ENCODE measurements at regions not wholly inside any gene's neighbourhood (a gene's known extent, or its start where the extent isn't known, plus 50 kb on each side); places are given as distances from the start of the nearest gene placed in this dataset.

DNA sequence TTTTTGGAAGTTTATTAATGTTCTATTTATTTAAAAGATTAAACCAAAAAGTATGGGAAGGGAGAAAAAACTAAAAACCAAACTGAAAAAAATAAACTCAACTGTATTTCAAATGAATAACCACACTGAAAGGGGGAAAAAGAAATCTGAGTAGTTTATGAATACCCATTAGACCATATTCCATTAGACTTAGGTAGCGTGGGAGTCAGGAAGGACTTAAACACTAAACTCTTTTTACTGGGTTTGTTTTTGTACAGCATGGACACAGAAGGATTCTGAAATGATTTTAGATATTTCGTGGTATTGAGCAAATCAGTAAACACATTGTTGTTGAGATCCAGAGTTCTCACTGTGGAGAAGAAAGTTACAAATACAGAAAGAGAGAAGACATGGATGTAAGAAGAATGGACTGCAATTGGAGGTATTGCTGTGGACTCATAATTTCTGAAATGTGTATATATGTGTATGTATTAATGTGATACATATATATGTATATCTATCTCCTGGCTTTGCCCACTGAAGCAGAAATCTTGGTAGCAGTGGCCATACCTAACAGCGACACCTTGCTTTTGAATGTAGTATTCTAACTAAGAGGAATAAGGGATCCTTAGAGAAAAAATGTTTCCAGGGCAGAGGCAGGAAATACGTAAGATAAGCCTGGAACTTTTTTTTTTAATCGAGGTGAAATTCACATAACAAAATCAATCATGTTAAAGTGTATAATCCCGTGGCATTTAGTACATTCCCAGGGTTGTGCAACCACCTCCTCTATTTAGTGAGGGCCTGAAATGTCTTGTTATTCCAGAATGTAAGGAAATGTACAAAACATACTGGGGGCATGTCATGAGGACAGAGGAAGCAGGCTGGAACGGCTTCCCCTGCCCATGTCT lies 228.8 kb downstream of the SMARCA2 start:
- H3K4me3 ChIP-seq: no peak overlapping the region
- DNase-seq (ENCODE audit: low read depth in 1 of 2, low spot score in 2 of 2): no peak
- no peaks in the 10 kb centered on the region for H3K27me3 ChIP-seq (replicated peaks)
- H3K4me1 ChIP-seq (replicated peaks): no peaks in the 10 kb centered on the region; the same call in 1 of the 2 replicates
- no peak overlapping the region for H3K27ac ChIP-seq
- no peaks in the 10 kb centered on the region for H3K9me3 ChIP-seq (replicated peaks)
- H3K36me3 ChIP-seq: no peaks in the 10 kb centered on the region

DNA sequence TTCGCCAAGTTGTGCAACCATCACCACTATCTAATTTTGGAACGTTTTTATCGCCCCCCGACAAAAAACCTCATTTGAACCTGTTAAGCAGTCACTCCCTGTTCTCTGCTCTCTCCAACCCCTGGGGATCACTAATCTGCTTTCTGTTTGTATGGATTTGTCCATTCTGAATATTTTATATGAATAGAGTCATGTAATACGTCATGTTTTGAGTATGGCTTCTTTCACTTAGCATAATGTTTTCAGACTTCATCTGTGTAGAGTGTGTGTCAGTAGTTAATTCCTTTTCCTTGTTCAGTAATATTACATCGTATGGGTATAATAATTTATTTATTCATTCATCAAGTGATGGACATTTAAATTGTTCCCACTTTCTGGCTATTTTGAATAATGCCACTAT lies 232.2 kb downstream of the SMARCA2 start:
- DNase-seq (ENCODE audit: low read depth in 1 of 2, low spot score in 2 of 2): no peak
- H3K27ac ChIP-seq: no peak overlapping the region
- H3K27me3 ChIP-seq (replicated peaks): no peaks in the 10 kb centered on the region
- no peak overlapping the region for H3K4me3 ChIP-seq
- H3K4me1 ChIP-seq (replicated peaks): no peaks in the 10 kb centered on the region; the same call in 1 of the 2 replicates
- no peaks in the 10 kb centered on the region for H3K9me3 ChIP-seq (replicated peaks)
- no peaks in the 10 kb centered on the region for H3K36me3 ChIP-seq

- Histone ChIP-seq H3K27ac (no peak overlapping the region), H3K4me3 (no peak overlapping the region), H3K9me3 (replicated peaks) (no peaks in the 10 kb centered on the region), H3K36me3 (no peaks in the 10 kb centered on the region), H3K4me1 (replicated peaks) (no peaks in the 10 kb centered on the region), H3K27me3 (replicated peaks) (no peaks in the 10 kb centered on the region)
- no peak for DNase-seq (ENCODE audit: low read depth in 1 of 2, low spot score in 2 of 2)
These were observed 233.7 kb downstream of the SMARCA2 start for GRCh38 chr9:2248768-2249265.

- DNase-seq (ENCODE audit: low read depth in 1 of 2, low spot score in 2 of 2): no peak
- no peaks in the 10 kb centered on the region for H3K4me1 ChIP-seq (replicated peaks)
- no peak overlapping the region for H3K27ac ChIP-seq
- H3K9me3 ChIP-seq (replicated peaks): no peaks in the 10 kb centered on the region
- no peaks in the 10 kb centered on the region for H3K36me3 ChIP-seq
- no peak overlapping the region for H3K4me3 ChIP-seq
- no peaks in the 10 kb centered on the region for H3K27me3 ChIP-seq (replicated peaks)
These were observed 238.8 kb downstream of the SMARCA2 start for GRCh38 chr9:2253636-2254580.

GRCh38 chr9:2255128-2255527 lies 240.0 kb downstream of the SMARCA2 start:
- Histone ChIP-seq H3K4me1 (replicated peaks) (no peaks in the 10 kb centered on the region), H3K4me3 (no peak overlapping the region), H3K27ac (no peak overlapping the region), H3K9me3 (replicated peaks) (no peaks in the 10 kb centered on the region), H3K36me3 (no peaks in the 10 kb centered on the region), H3K27me3 (replicated peaks) (no peaks in the 10 kb centered on the region)
- no peak for DNase-seq (ENCODE audit: low read depth in 1 of 2, low spot score in 2 of 2)

DNA sequence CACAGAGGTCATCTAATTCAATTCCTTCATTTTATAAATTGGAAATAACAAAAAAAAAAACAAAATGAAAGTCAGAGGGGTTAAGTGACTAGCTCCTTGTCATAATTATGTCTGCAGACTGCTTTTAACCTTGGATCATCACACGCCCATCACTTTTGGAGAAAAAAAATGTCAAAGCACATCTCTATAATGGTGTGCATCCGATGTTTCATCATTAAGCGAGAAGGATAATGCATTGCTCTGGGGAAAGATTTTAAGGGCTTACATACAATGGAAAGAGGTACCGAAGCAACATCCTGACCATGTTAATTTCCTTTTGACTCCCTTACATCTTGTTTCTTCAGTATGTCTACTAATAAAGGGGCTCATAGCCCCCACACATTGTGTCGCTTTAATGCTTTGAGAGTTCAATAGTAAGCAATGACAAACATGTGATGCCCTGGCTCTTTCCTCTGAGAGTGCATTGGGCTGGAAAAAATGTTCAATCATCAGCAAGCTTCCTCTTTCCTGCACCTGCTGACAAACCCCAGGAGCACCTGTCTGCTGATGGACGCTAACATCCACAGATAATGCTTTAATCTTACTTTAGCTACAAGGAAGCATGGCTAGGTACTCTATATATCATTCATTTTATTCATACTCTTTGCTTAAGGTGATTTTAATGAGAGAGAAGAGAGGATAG lies 242.2 kb downstream of the SMARCA2 start:
- Histone ChIP-seq H3K27me3 (replicated peaks) (no peaks in the 10 kb centered on the region), H3K4me1 (replicated peaks) (no peaks in the 10 kb centered on the region), H3K36me3 (no peaks in the 10 kb centered on the region), H3K4me3 (no peak overlapping the region), H3K9me3 (replicated peaks) (no peaks in the 10 kb centered on the region), H3K27ac (no peak overlapping the region)
- no peak for DNase-seq (ENCODE audit: low read depth in 1 of 2, low spot score in 2 of 2)

DNA sequence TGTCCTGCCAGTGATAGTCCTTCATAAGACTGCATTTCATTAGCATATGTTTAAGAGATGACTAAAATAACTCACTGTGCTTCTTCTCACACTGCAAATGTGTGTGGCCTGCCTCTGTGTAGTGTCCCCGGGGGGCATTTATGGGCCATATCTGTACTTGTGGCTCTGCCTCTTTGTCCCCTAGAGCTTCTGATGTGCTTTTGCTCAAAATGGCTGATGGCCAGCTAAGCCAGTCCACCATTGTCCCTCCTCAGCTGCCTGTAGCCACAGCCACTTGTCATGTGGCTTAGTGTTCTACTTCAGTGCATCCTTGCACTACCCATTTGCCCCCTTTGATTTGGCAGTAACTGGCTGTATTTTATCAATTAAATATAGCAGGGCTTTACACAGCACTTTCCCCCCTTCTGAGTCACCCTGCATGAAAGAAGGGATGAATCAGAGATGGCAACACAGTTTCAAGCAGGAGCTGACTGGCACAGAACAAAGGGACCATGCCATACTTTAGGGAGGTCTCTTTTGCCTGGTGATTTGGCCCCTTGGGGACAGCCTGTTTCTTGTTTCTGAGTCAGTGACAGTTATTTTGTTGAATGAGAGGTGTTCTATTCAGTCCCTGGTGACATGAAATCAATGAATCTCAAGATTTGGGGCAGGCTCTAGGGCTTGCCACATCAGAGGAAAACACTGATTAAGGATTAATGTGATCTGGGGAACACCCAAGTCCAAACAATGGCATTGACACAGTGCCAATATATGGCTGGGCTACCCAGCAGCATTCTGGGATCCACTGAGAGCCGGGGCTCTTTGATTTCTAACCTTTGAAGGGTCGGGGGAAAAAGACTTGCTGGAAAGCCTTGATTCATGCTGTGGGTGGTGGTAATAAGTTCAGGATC lies 245.5 kb downstream of the SMARCA2 start:
- no peaks in the 10 kb centered on the region for H3K4me1 ChIP-seq (replicated peaks)
- DNase-seq (ENCODE audit: low read depth in 1 of 2, low spot score in 2 of 2): peak in 1 of 2 experiments; percentile 5
- H3K36me3 ChIP-seq: no peaks in the 10 kb centered on the region
- H3K4me3 ChIP-seq: no peak overlapping the region
- no peak overlapping the region for H3K27ac ChIP-seq
- no peaks in the 10 kb centered on the region for H3K9me3 ChIP-seq (replicated peaks)
- no peaks in the 10 kb centered on the region for H3K27me3 ChIP-seq (replicated peaks)

GRCh38 chr9:2261421-2262103 lies 246.4 kb downstream of the SMARCA2 start:
- DNase-seq (ENCODE audit: low read depth in 1 of 2, low spot score in 2 of 2): no peak
- H3K27me3 ChIP-seq (replicated peaks): no peaks in the 10 kb centered on the region
- no peaks in the 10 kb centered on the region for H3K9me3 ChIP-seq (replicated peaks)
- no peak overlapping the region for H3K27ac ChIP-seq
- no peaks in the 10 kb centered on the region for H3K36me3 ChIP-seq
- no peak overlapping the region for H3K4me3 ChIP-seq
- no peaks in the 10 kb centered on the region for H3K4me1 ChIP-seq (replicated peaks)

GRCh38 chr9:2262386-2263071 lies 247.4 kb downstream of the SMARCA2 start:
- H3K9me3 ChIP-seq (replicated peaks): no peaks in the 10 kb centered on the region
- DNase-seq (ENCODE audit: low read depth in 1 of 2, low spot score in 2 of 2): no peak
- H3K4me3 ChIP-seq: no peak overlapping the region
- H3K27me3 ChIP-seq (replicated peaks): no peaks in the 10 kb centered on the region
- H3K36me3 ChIP-seq: no peaks in the 10 kb centered on the region
- no peaks in the 10 kb centered on the region for H3K4me1 ChIP-seq (replicated peaks)
- H3K27ac ChIP-seq: no peak overlapping the region

- DNase-seq (ENCODE audit: low read depth in 1 of 2, low spot score in 2 of 2): no peak
- Histone ChIP-seq H3K36me3 (no peaks in the 10 kb centered on the region), H3K9me3 (replicated peaks) (no peaks in the 10 kb centered on the region), H3K27ac (no peak overlapping the region), H3K27me3 (replicated peaks) (no peaks in the 10 kb centered on the region), H3K4me3 (no peak overlapping the region), H3K4me1 (replicated peaks) (no peaks in the 10 kb centered on the region)
These were observed 248.0 kb downstream of the SMARCA2 start for GRCh38 chr9:2263111-2263510.

- H3K27me3 ChIP-seq (replicated peaks): no peaks in the 10 kb centered on the region
- no peaks in the 10 kb centered on the region for H3K4me1 ChIP-seq (replicated peaks)
- no peaks in the 10 kb centered on the region for H3K9me3 ChIP-seq (replicated peaks)
- DNase-seq (ENCODE audit: low read depth in 1 of 2, low spot score in 2 of 2): no peak
- no peaks in the 10 kb centered on the region for H3K36me3 ChIP-seq
- no peak overlapping the region for H3K4me3 ChIP-seq
- no peak overlapping the region for H3K27ac ChIP-seq
These were observed 248.5 kb downstream of the SMARCA2 start for GRCh38 chr9:2263665-2264064.

DNA sequence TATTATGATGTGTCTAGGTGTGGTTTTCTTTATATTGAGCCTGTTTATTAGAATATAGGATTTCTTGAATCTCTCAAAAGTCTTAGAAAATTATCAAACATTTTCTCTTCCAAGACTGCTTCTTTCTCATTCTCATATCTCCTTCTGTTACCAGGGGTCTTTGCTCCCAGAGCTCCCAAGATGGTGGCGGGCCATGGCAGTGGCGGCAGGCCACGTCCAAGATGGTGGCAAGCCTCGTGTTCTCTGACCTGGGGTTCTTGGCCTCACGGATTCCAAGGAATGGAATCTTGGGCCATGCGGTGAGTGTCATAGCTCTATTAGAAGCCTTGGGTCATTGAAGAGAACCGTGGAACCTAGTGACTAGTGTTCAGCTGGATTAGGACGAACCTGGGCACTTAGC lies 248.9 kb downstream of the SMARCA2 start:
- H3K27ac ChIP-seq: no peak overlapping the region
- H3K36me3 ChIP-seq: no peaks in the 10 kb centered on the region
- H3K27me3 ChIP-seq (replicated peaks): no peaks in the 10 kb centered on the region
- no peaks in the 10 kb centered on the region for H3K9me3 ChIP-seq (replicated peaks)
- no peak overlapping the region for H3K4me3 ChIP-seq
- no peaks in the 10 kb centered on the region for H3K4me1 ChIP-seq (replicated peaks)
- DNase-seq (ENCODE audit: low read depth in 1 of 2, low spot score in 2 of 2): no peak
